GM18502 (cell line): ENCODE measurements at regions not wholly inside any gene's neighbourhood (a gene's known extent, or its start where the extent isn't known, plus 50 kb on each side); places are given as distances from the start of the nearest gene placed in this dataset.
A peak's percentile ranks its signal among the peaks of the same experiment; 100 is the strongest.

Experiments used
- ATAC-seq: cut with Tn5 transposase; IDR thresholded peaks from one replicate; pipeline ENCODE4 v1.9.1; 2021; ENCODE audit warnings: mild to moderate bottlenecking; ENCODE audit not compliant: unreplicated experiment, poor library complexity

- ATAC-seq, result no peak
Observed at GRCh38 chr1:70866542-70867264, 180.9 kb downstream of the PTGER3 start.

- no peak for ATAC-seq
Observed at GRCh38 chr1:70871790-70872189, 175.8 kb downstream of the PTGER3 start.

- ATAC-seq, result no peak
Observed at GRCh38 chr1:70874063-70874462, 173.6 kb downstream of the PTGER3 start.

GRCh38 chr1:70874818-70875217, 172.8 kb downstream of the PTGER3 start:
- no peak for ATAC-seq

- ATAC-seq, result no peak
Observed at GRCh38 chr1:70877343-70877742, 170.3 kb downstream of the PTGER3 start.

- no peak for ATAC-seq
Observed at GRCh38 chr1:70887936-70888335, 159.7 kb downstream of the PTGER3 start.

GRCh38 chr1:70888722-70889121, 158.9 kb downstream of the PTGER3 start:
- no peak for ATAC-seq

- no peak for ATAC-seq
Observed at GRCh38 chr1:70890408-70890807, 157.2 kb downstream of the PTGER3 start.

GRCh38 chr1:70891051-70891843, 156.4 kb downstream of the PTGER3 start:
- ATAC-seq, result no peak

- ATAC-seq, result no peak
Observed at GRCh38 chr1:70892140-70892539, 155.5 kb downstream of the PTGER3 start.

- no peak for ATAC-seq
Observed at GRCh38 chr1:70892930-70893329, 154.7 kb downstream of the PTGER3 start.

GRCh38 chr1:70893381-70893780, 154.2 kb downstream of the PTGER3 start:
- ATAC-seq, result no peak

GRCh38 chr1:70895531-70895930, 152.1 kb downstream of the PTGER3 start:
- ATAC-seq, result no peak

- no peak for ATAC-seq
Observed at GRCh38 chr1:70896224-70896623, 151.4 kb downstream of the PTGER3 start.

GRCh38 chr1:70897273-70897672, 150.3 kb downstream of the PTGER3 start:
- no peak for ATAC-seq

- ATAC-seq, result no peak
Observed at GRCh38 chr1:70899735-70900134, 147.9 kb downstream of the PTGER3 start.

GRCh38 chr1:70902211-70902610, 145.4 kb downstream of the PTGER3 start:
- no peak for ATAC-seq

GRCh38 chr1:70906800-70907199, 140.8 kb downstream of the PTGER3 start:
- ATAC-seq, result no peak

GRCh38 chr1:70907563-70908310, 139.9 kb downstream of the PTGER3 start:
- ATAC-seq, result no peak

- no peak for ATAC-seq
Observed at GRCh38 chr1:70909262-70909822, 138.3 kb downstream of the PTGER3 start.

- peak; percentile 74 for ATAC-seq
Observed at GRCh38 chr1:70910013-70910412, 137.6 kb downstream of the PTGER3 start.
